ENCODE measurements at regions not wholly inside any gene's neighbourhood (a gene's known extent, or its start where the extent isn't known, plus 50 kb on each side); places are given as distances from the start of the nearest gene placed in this dataset.

DNA sequence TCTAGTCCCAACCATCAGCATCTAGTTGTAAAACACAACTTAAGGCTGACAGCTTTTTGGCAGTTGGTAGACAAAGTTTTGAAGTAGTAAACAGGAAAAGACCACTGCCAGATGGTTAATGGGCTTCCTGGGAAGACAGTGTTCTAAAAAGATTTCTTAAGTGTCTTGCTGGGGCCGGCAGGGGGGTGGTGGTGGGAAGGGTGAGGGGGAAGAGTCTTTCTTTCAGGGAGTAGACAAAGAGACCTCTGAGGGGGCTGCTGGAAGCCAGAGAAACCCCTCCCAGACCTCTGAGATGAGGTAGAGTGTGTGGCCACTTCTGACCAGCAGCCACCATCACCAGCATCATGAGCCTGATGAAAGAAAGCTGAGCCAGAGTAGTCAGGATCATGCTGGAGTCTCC, 784.9 kb downstream of the TENT5A start:
- no peak for DNase-seq (ENCODE audit: low spot score)
- ChIA-PET POLR2A (no interaction called here), CTCF (ENCODE audit: unreplicated experiment) (no interaction called here)
- TF ChIP-seq, protein P1, sequence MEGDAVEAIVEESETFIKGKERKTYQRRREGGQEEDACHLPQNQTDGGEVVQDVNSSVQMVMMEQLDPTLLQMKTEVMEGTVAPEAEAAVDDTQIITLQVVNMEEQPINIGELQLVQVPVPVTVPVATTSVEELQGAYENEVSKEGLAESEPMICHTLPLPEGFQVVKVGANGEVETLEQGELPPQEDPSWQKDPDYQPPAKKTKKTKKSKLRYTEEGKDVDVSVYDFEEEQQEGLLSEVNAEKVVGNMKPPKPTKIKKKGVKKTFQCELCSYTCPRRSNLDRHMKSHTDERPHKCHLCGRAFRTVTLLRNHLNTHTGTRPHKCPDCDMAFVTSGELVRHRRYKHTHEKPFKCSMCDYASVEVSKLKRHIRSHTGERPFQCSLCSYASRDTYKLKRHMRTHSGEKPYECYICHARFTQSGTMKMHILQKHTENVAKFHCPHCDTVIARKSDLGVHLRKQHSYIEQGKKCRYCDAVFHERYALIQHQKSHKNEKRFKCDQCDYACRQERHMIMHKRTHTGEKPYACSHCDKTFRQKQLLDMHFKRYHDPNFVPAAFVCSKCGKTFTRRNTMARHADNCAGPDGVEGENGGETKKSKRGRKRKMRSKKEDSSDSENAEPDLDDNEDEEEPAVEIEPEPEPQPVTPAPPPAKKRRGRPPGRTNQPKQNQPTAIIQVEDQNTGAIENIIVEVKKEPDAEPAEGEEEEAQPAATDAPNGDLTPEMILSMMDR (conservative IDR thresholded peaks at IDR 0.05; ENCODE audit: low read length), result no peak
- intact Hi-C loops (cut with micrococcal nuclease; ENCODE audit: unreplicated experiment), result no loop called here
- Histone ChIP-seq H3K27ac (ENCODE audit: low read depth, low read length, poor library complexity, severe bottlenecking) (no peak overlapping the region), H2AFZ (ENCODE audit: low read length) (no peak overlapping the region), H3K79me2 (ENCODE audit: insufficient read depth, low read depth, low read length) (no peaks in the 10 kb centered on the region), H3K9me3 (ENCODE audit: low read length) (no peaks in the 10 kb centered on the region), H3K9me2 (ENCODE audit: insufficient read depth, low read length) (no peaks in the 10 kb centered on the region), H3K4me2 (ENCODE audit: low read length) (no peak overlapping the region), H3K4me3 (ENCODE audit: low read depth, low read length, poor library complexity, severe bottlenecking) (no peak overlapping the region), H3K4me1 (ENCODE audit: insufficient read depth, low read length, poor library complexity, severe bottlenecking) (no peaks in the 10 kb centered on the region), H3K36me3 (ENCODE audit: insufficient read depth, low read length) (no peaks in the 10 kb centered on the region), H4K20me1 (ENCODE audit: insufficient read depth, low read length) (no peaks in the 10 kb centered on the region)
- no TSS peak for BruUV-seq (replicated peaks)

DNA sequence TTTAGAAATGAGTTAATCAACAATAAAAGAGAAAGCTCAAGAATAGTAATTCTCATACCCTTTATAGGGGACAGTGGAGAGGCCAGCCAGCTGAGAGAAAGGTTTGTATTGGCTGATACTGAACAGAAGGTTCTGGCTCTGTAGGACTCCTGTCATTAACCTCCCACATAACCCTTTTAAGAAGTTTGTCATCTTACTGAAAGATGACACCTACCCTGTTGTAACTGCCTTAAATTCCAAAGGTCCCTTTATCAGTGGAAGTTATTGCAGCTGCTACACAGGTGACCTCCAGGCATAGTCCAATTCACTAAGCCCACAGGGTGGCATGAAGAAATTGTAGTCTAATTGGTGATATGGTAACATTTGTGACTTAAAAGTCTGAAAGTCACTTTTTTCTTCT, 790.1 kb downstream of the TENT5A start:
- BruUV-seq (replicated peaks), result no TSS peak
- H3K27ac ChIP-seq (ENCODE audit: low read depth, low read length, poor library complexity, severe bottlenecking), result no peak overlapping the region
- H3K4me3 ChIP-seq (ENCODE audit: low read depth, low read length, poor library complexity, severe bottlenecking), result no peak overlapping the region
- H3K9me2 ChIP-seq (ENCODE audit: insufficient read depth, low read length), result no peaks in the 10 kb centered on the region
- intact Hi-C loops (cut with micrococcal nuclease; ENCODE audit: unreplicated experiment), result no loop called here
- no peaks in the 10 kb centered on the region for H4K20me1 ChIP-seq (ENCODE audit: insufficient read depth, low read length)
- no peak overlapping the region for H3K4me2 ChIP-seq (ENCODE audit: low read length)
- ChIA-PET CTCF (ENCODE audit: unreplicated experiment) (no interaction called here), POLR2A (interaction anchor here (0.6 to 1.2 kb wide), 3 partner anchors 24 to 585 kb away, joined by 3 read pairs; no protein-coding TSS in a partner anchor)
- no peaks in the 10 kb centered on the region for H3K36me3 ChIP-seq (ENCODE audit: insufficient read depth, low read length)
- DNase-seq (ENCODE audit: low spot score), result no peak
- TF ChIP-seq EZH2phosphoT487 (IDR thresholded peaks at IDR 0.05; ENCODE audit: borderline replicate concordance, low read depth, low read length), result no peak
- TF ChIP-seq, protein P1 (conservative IDR thresholded peaks at IDR 0.05; ENCODE audit: low read length), result no peak
- H3K9me3 ChIP-seq (ENCODE audit: low read length), result no peaks in the 10 kb centered on the region
- H3K79me2 ChIP-seq (ENCODE audit: insufficient read depth, low read depth, low read length), result no peaks in the 10 kb centered on the region
- H2AFZ ChIP-seq (ENCODE audit: low read length), result no peak overlapping the region
- H3K4me1 ChIP-seq (ENCODE audit: insufficient read depth, low read length, poor library complexity, severe bottlenecking), result no peaks in the 10 kb centered on the region

DNA sequence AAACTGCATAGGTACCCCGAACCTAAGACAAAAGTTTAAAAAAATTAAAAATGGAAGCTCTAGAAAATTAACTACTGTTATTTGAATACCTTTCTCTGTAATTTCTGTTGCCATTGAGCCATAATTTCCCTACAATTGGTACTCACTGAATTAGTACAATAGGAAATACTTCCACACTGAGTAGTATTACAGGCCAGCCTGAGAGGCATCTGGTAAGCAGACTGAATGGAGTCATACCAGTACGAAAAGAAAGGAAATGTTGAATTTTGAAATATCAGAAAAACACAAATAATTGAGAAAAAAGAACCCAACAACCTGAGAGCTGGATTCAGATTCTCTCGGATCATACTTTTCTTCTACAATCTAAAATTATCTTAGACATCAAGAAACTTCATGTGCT, 791.3 kb downstream of the TENT5A start:
- ChIA-PET POLR2A (interaction anchor here (0.7 kb wide), 1 partner anchor 11 kb away, joined by 3 read pairs; no protein-coding TSS in a partner anchor), CTCF (ENCODE audit: unreplicated experiment) (no interaction called here)
- Histone ChIP-seq H3K36me3 (ENCODE audit: insufficient read depth, low read length) (no peaks in the 10 kb centered on the region), H3K9me2 (ENCODE audit: insufficient read depth, low read length) (no peaks in the 10 kb centered on the region), H4K20me1 (ENCODE audit: insufficient read depth, low read length) (no peaks in the 10 kb centered on the region), H3K79me2 (ENCODE audit: insufficient read depth, low read depth, low read length) (no peaks in the 10 kb centered on the region), H3K27ac (ENCODE audit: low read depth, low read length, poor library complexity, severe bottlenecking) (no peak overlapping the region), H2AFZ (ENCODE audit: low read length) (no peak overlapping the region), H3K9me3 (ENCODE audit: low read length) (no peaks in the 10 kb centered on the region), H3K4me2 (ENCODE audit: low read length) (no peak overlapping the region), H3K4me1 (ENCODE audit: insufficient read depth, low read length, poor library complexity, severe bottlenecking) (no peaks in the 10 kb centered on the region), H3K4me3 (ENCODE audit: low read depth, low read length, poor library complexity, severe bottlenecking) (no peak overlapping the region)
- intact Hi-C loops (cut with micrococcal nuclease; ENCODE audit: unreplicated experiment), result no loop called here
- no TSS peak for BruUV-seq (replicated peaks)
- TF ChIP-seq, protein P1 (conservative IDR thresholded peaks at IDR 0.05; ENCODE audit: low read length), result no peak
- TF ChIP-seq EZH2phosphoT487 (IDR thresholded peaks at IDR 0.05; ENCODE audit: borderline replicate concordance, low read depth, low read length), result no peak
- DNase-seq (ENCODE audit: low spot score), result no peak
